IMR-90 (cell line): ENCODE measurements at regions not wholly inside any gene's neighbourhood (a gene's known extent, or its start where the extent isn't known, plus 50 kb on each side); places are given as distances from the start of the nearest gene placed in this dataset.

Experiments used
- ATAC-seq: fragments of 200-7000 bp; cut with Tn5 transposase; 2 replicates; pipeline ENCODE4 v1.9.1; 2020; ENCODE audit warnings: low read depth, mild to moderate bottlenecking, moderate library complexity
- BruUV-seq: library from RNA; stranded (reverse); fragments of 400-500 nt; replicated peaks from 2 replicates; lab custom pipeline; 2021; lab: Mats Ljungman, UMichigan
- CTCF ChIA-PET: fragments of 300-600 bp; formaldehyde crosslinking; extraction: SDS; loops from one replicate; lab custom pipeline; 2021; ENCODE audit warnings: antibody characterized with exemption; lab: Yijun Ruan, JAX
- POLR2A ChIA-PET: fragments of 300-600 bp; sonication (Branson Sonifier 250); formaldehyde crosslinking; loops from one replicate; lab custom pipeline; 2022; ENCODE audit warnings: antibody characterized with exemption; ENCODE audit not compliant: unreplicated experiment; lab: Charles Lee
- DNase-seq: peaks from one replicate; pipeline ENCODE4 v3.0.0; 2013
- H2AFZ ChIP-seq: replicated peaks from 2 replicates; pipeline ENCODE3; 2013; ENCODE audit warnings: low read length, mild to moderate bottlenecking; ENCODE audit not compliant: poor library complexity
- H2AK5ac ChIP-seq: 2 replicates; pipeline ENCODE4 v1.6.1; 2013; ENCODE audit warnings: low read depth, low read length, inconsistent platforms
- H2AK9ac ChIP-seq: replicated peaks from 2 replicates; pipeline ENCODE3; 2013; ENCODE audit warnings: mild to moderate bottlenecking, low read depth, low read length, moderate library complexity; ENCODE audit not compliant: poor library complexity
- H2BK120ac ChIP-seq: 2 replicates; pipeline ENCODE4 v1.6.1; 2013; ENCODE audit warnings: low read depth, low read length, inconsistent platforms
- H2BK15ac ChIP-seq: 3 replicates; pipeline ENCODE4 v1.6.1; 2013; ENCODE audit warnings: low read depth, low read length, inconsistent platforms
- H2BK20ac ChIP-seq: 2 replicates; pipeline ENCODE4 v1.6.1; 2013; ENCODE audit warnings: low read depth, mild to moderate bottlenecking, inconsistent platforms, low read length, moderate library complexity
- H2BK5ac ChIP-seq: 2 replicates; pipeline ENCODE4 v1.6.1; 2013; ENCODE audit warnings: mild to moderate bottlenecking, low read depth, low read length, inconsistent platforms; ENCODE audit not compliant: poor library complexity, severe bottlenecking
- H3K14ac ChIP-seq: replicated peaks from 2 replicates; pipeline ENCODE4 v1.6.1; 2013; ENCODE audit warnings: low read depth, low read length, inconsistent platforms
- H3K18ac ChIP-seq: 2 replicates; pipeline ENCODE4 v1.6.1; 2013; ENCODE audit warnings: low read depth, low read length, control low read depth
- H3K23ac ChIP-seq: 2 replicates; pipeline ENCODE4 v1.6.1; 2013; ENCODE audit warnings: low read depth, low read length, inconsistent platforms
- H3K27ac ChIP-seq: 2 replicates; pipeline ENCODE4 v1.5.1; 2013; ENCODE audit warnings: mild to moderate bottlenecking, control low read depth, low read length; ENCODE audit not compliant: insufficient read depth
- H3K27me3 ChIP-seq: 2 replicates; pipeline ENCODE4 v1.6.1; 2013; ENCODE audit warnings: low read length; ENCODE audit not compliant: control insufficient read depth, insufficient read depth
- H3K36me3 ChIP-seq: 2 replicates; pipeline ENCODE4 v1.6.1; 2013; ENCODE audit warnings: low read length, mixed read lengths; ENCODE audit not compliant: control insufficient read depth, insufficient read depth
- H3K4ac ChIP-seq: 2 replicates; pipeline ENCODE4 v1.6.1; 2013; ENCODE audit warnings: low read depth, low read length, inconsistent platforms
- H3K4me1 ChIP-seq: 2 replicates; pipeline ENCODE4 v1.6.1; 2013; ENCODE audit warnings: low read length, mixed read lengths; ENCODE audit not compliant: control insufficient read depth, insufficient read depth
- H3K4me2 ChIP-seq: 2 replicates; pipeline ENCODE4 v1.6.1; 2013; ENCODE audit warnings: low read depth, mild to moderate bottlenecking, control low read depth, low read length, moderate library complexity
- H3K4me3 ChIP-seq: 2 replicates; pipeline ENCODE4 v1.5.1; 2013; ENCODE audit warnings: low read depth, mild to moderate bottlenecking, control low read depth, low read length, moderate library complexity; ENCODE audit not compliant: insufficient read depth
- H3K56ac ChIP-seq: 2 replicates; pipeline ENCODE4 v1.6.1; 2013; ENCODE audit warnings: low read length, inconsistent platforms; ENCODE audit not compliant: insufficient read depth; ENCODE audit errors: extremely low read depth
- H3K79me1 ChIP-seq, 2 experiments: 2 replicates each; pipeline ENCODE4 v1.6.1; 2013; ENCODE audit warnings: low read length in 2 of 2, inconsistent platforms in 1 of 2, low read depth in 1 of 2
- H3K9ac ChIP-seq: 2 replicates; pipeline ENCODE4 v1.6.1; 2013; ENCODE audit warnings: low read depth, low read length, control low read depth
- H3K9me1 ChIP-seq: 2 replicates; pipeline ENCODE4 v1.6.1; 2013; ENCODE audit warnings: low read length, inconsistent platforms; ENCODE audit not compliant: insufficient read depth
- H3K9me3 ChIP-seq: 2 replicates; pipeline ENCODE4 v1.6.1; 2013; ENCODE audit warnings: low read length; ENCODE audit not compliant: control insufficient read depth, insufficient read depth
- H4K20me1 ChIP-seq: 2 replicates; pipeline ENCODE4 v1.6.1; 2013; ENCODE audit warnings: low read length, inconsistent platforms; ENCODE audit not compliant: insufficient read depth
- H4K5ac ChIP-seq: 2 replicates; pipeline ENCODE4 v1.6.1; 2013; ENCODE audit warnings: mild to moderate bottlenecking, low read depth, low read length, control low read depth
- H4K8ac ChIP-seq, 2 experiments: 2 replicates each; pipeline ENCODE4 v1.6.1; 2013; ENCODE audit warnings: low read depth in 2 of 2, low read length in 2 of 2, control low read depth in 1 of 2, inconsistent platforms in 1 of 2
- H4K91ac ChIP-seq: 2 replicates; pipeline ENCODE4 v1.6.1; 2013; ENCODE audit warnings: low read depth, low read length, inconsistent platforms; ENCODE audit not compliant: insufficient read depth
- BHLHE40 ChIP-seq: fragments of 150-350 bp; IDR thresholded peaks from 2 replicates; pipeline ENCODE4 v1.6.1; 2016; ENCODE audit warnings: mild to moderate bottlenecking, low read depth, low read length
- CHD1 ChIP-seq: IDR thresholded peaks from 2 replicates; pipeline ENCODE4 v1.6.1; 2012; ENCODE audit warnings: low read depth, low read length, improper control_type of control experiment
- FOS ChIP-seq: fragments of 150-350 bp; IDR thresholded peaks from 2 replicates; pipeline ENCODE4 v1.6.1; 2016; ENCODE audit warnings: low read depth, low read length
- MAFK ChIP-seq: IDR thresholded peaks from 2 replicates; pipeline ENCODE4 v1.6.1; 2012; ENCODE audit warnings: low read depth, low read length, improper control_type of control experiment
- MAZ ChIP-seq: IDR thresholded peaks from 2 replicates; pipeline ENCODE4 v1.6.1; 2012; ENCODE audit warnings: low read depth, mild to moderate bottlenecking, low read length, improper control_type of control experiment, moderate library complexity, borderline replicate concordance
- POLR2A ChIP-seq: IDR thresholded peaks from 2 replicates; pipeline ENCODE4 v1.6.1; 2012; ENCODE audit warnings: mild to moderate bottlenecking, low read depth, low read length
- RCOR1 ChIP-seq: IDR thresholded peaks from 2 replicates; pipeline ENCODE4 v1.6.1; 2012; ENCODE audit warnings: mild to moderate bottlenecking, low read length, improper control_type of control experiment; ENCODE audit not compliant: insufficient replicate concordance
- RFX5 ChIP-seq: IDR thresholded peaks from 2 replicates; pipeline ENCODE4 v1.8.0; 2012; ENCODE audit warnings: low read depth, mild to moderate bottlenecking, low read length, moderate library complexity
- SMC3 ChIP-seq: fragments of 150-350 bp; IDR thresholded peaks from 2 replicates; pipeline ENCODE4 v1.6.1; 2016; ENCODE audit warnings: low read depth, mild to moderate bottlenecking, antibody characterized with exemption, low read length, moderate library complexity
- whole genome bisulfite sequencing, 2 experiments: methylation state at CpG; one replicate each; pipeline versions ENCODE4 v1.1.5 to v1.1.7; 2013; ENCODE audit warnings: missing lambda C conversion rate in 2 of 2; ENCODE audit not compliant: insufficient read length in 1 of 2; ENCODE audit errors: extremely low coverage in 2 of 2; 5-methylcytosine and 5-hydroxymethylcytosine counted together
- dilution Hi-C: fragments of 300-500 bp; cut with HindIII; formaldehyde crosslinking; loops from one replicate; pipeline ENCODE4 v1.14.3; 2018; ENCODE audit warnings: low sequenced_read_pairs; ENCODE audit not compliant: unreplicated experiment
- in situ Hi-C: fragments of 300-500 bp; cut with MboI; formaldehyde crosslinking; loops from 3 replicates; pipeline ENCODE4 v1.14.3; 2019; ENCODE audit warnings: low sequenced_read_pairs, inconsistent platforms, mixed read lengths
- intact Hi-C: fragments of 100-400 bp; cut with micrococcal nuclease; formaldehyde crosslinking; loops from 2 replicates; pipeline ENCODE4 v1.10.0; 2022
- TF ChIP-seq, protein P1 (sequence below): conservative IDR thresholded peaks from 2 replicates; pipeline ENCODE4 v1.5.1; 2012; ENCODE audit warnings: mild to moderate bottlenecking, low read depth, low read length, improper control_type of control experiment
- TF ChIP-seq, protein P2 (sequence below): fragments of 150-350 bp; IDR thresholded peaks from 2 replicates; pipeline ENCODE4 v1.6.1; 2016; ENCODE audit warnings: low read depth, mild to moderate bottlenecking, low read length, moderate library complexity, borderline replicate concordance

DNA sequence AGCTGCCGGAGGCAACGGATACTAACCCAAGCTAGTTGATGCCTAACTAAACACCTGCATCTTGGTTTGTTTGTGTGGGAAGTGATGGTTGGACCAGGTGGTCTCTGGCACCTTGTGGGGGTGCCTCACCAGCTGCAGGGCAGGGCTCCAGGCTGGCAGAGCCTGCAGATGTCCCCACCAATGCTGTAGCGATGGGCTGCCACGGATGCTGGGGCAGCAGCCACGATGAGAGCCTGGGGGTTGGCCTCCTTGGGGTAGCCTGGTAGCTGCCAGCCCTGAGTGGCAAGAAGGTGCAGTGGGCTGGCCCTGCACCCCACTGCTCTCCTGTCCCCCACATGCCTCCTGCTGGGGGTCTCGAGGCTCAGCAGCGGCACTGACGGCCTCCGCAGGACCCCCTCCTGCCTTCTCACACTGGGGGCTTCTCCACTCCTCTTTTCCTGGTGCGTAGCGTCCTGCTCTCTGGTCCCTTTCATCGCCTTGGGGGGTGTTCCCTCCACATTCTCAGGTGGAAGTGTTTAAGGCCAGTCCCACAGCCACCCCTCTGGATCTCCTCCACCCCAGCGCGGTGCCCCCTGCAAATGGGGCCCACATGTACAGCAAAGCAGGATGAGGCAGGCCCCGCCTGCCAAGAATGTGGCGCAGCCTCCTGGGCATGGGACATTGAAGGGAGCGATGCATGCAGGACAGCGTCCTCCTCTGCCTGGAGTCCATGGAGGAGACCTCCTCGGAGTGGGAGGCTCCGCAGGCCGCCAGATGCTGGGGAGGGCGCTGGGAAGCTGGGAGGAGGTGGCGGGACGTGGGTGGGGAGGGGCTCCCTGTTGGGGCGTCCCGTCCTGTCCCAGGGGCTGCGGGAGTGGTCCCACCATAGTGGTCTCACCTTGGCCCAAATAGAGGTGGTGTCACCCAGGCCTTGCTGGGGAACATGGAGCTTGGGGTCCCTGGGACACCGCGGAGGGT lies 173.1 kb downstream of the ASB1 start (continued):
- TF ChIP-seq BHLHE40: no peak

DNA sequence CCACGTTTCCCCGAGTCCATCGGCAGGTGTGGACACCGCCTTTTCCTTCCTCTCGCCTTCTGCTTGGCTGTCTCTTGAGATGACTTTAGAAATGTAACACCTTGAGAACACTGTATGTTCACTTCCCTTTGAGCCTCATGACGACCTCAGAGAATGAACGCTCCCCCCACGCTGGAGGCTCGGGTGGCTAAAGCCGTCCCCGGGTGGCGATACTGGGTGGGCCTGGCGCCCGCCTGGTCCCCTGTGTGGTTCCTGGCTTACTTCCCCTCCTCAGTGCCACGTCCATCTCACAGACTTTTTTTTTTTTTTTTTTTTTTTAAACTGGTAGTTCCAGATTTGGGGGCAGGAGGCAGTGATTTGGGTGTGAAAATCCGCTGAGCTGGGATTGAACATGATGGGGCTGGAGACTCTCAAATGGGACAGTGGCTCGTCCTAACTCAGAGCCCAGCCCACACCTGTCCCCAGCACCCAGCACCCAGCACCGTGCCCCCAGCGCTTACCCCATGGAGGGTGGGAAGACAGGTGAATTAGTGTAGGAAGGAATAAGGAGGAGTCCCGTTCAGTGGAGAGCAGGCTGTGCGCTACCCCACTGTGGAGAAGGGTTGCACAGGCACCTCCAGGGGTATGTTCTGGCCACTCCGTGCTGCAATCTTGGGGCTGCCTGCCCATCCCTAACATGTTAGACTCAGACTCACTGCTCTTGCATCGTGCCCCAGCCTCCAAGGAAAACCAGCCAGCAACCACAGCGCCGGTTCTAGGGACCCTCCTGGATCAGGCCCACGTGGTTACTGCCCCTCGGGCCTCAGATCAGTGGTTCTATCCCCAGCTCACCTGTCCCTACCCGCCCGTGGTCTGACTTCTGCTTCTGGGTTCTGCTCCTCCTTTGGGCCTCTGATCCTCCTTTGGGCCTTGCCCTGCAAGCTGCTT lies 174.0 kb downstream of the ASB1 start:
- H2AK9ac ChIP-seq: no peak overlapping the region
- no peak for DNase-seq
- ChIA-PET CTCF (no interaction called here), POLR2A (no interaction called here)
- H2BK5ac ChIP-seq: no peak overlapping the region
- no peaks in the 10 kb centered on the region for H3K9me3 ChIP-seq
- H3K56ac ChIP-seq: no peak overlapping the region
- no peak overlapping the region for H2BK20ac ChIP-seq
- H3K4me3 ChIP-seq: no peak overlapping the region
- H4K5ac ChIP-seq: no peak overlapping the region
- no peak overlapping the region for H3K4me2 ChIP-seq
- H3K27me3 ChIP-seq: no peaks in the 10 kb centered on the region
- H2AFZ ChIP-seq: peak overlapping the region; percentile 5
- H3K4ac ChIP-seq: no peak overlapping the region
- intact Hi-C loops (no loop called here), dilution Hi-C loops (no loop called here), in situ Hi-C loops (no loop called here)
- H3K18ac ChIP-seq: no peak overlapping the region
- no peak overlapping the region for H4K8ac ChIP-seq
- no peaks in the 10 kb centered on the region for H4K20me1 ChIP-seq
- no peak for ATAC-seq
- H3K36me3 ChIP-seq: no peaks in the 10 kb centered on the region
- H3K9ac ChIP-seq: no peak overlapping the region
- BruUV-seq: no TSS peak
- H3K4me1 ChIP-seq: peaks cover 12% of the 10 kb centered on the region; the same call in 1 of the 2 replicates
- no peak overlapping the region for H2BK120ac ChIP-seq
- peak overlapping the region; percentile 3; the same call in 1 of the 2 replicates for H2AK5ac ChIP-seq
- WGBS, 2 experiments: 95% methylated on average over 18 of the region's 29 CpGs; no CpG with 5 or more reads in 1 of the 2 experiments
- no peaks in the 10 kb centered on the region for H3K79me1 ChIP-seq
- H3K23ac ChIP-seq: no peak overlapping the region
- no peaks in the 10 kb centered on the region for H3K9me1 ChIP-seq
- H4K91ac ChIP-seq: no peak overlapping the region
- no peak overlapping the region for H2BK15ac ChIP-seq
- no peak overlapping the region for H3K27ac ChIP-seq
- no peak overlapping the region for H3K14ac ChIP-seq
- no peak for TF ChIP-seq SMC3
- no peak for TF ChIP-seq POLR2A
- no peak for TF ChIP-seq RFX5
- TF ChIP-seq MAFK: no peak
- TF ChIP-seq, protein P1, sequence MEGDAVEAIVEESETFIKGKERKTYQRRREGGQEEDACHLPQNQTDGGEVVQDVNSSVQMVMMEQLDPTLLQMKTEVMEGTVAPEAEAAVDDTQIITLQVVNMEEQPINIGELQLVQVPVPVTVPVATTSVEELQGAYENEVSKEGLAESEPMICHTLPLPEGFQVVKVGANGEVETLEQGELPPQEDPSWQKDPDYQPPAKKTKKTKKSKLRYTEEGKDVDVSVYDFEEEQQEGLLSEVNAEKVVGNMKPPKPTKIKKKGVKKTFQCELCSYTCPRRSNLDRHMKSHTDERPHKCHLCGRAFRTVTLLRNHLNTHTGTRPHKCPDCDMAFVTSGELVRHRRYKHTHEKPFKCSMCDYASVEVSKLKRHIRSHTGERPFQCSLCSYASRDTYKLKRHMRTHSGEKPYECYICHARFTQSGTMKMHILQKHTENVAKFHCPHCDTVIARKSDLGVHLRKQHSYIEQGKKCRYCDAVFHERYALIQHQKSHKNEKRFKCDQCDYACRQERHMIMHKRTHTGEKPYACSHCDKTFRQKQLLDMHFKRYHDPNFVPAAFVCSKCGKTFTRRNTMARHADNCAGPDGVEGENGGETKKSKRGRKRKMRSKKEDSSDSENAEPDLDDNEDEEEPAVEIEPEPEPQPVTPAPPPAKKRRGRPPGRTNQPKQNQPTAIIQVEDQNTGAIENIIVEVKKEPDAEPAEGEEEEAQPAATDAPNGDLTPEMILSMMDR: no peak
- no peak for TF ChIP-seq BHLHE40
- TF ChIP-seq RCOR1: no peak
- TF ChIP-seq CHD1: no peak
- TF ChIP-seq MAZ: no peak
- TF ChIP-seq FOS: no peak
- TF ChIP-seq, protein P2, sequence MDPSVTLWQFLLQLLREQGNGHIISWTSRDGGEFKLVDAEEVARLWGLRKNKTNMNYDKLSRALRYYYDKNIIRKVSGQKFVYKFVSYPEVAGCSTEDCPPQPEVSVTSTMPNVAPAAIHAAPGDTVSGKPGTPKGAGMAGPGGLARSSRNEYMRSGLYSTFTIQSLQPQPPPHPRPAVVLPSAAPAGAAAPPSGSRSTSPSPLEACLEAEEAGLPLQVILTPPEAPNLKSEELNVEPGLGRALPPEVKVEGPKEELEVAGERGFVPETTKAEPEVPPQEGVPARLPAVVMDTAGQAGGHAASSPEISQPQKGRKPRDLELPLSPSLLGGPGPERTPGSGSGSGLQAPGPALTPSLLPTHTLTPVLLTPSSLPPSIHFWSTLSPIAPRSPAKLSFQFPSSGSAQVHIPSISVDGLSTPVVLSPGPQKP: no peak
